Hindlimb muscle (tissue), 1 donor: ENCODE measurements at regions not wholly inside any gene's neighbourhood (a gene's known extent, or its start where the extent isn't known, plus 50 kb on each side); places are given as distances from the start of the nearest gene placed in this dataset.
A peak's percentile ranks its signal among the peaks of the same experiment; 100 is the strongest.

Experiments
- DNase-seq: peaks from one replicate; pipeline ENCODE4 v3.0.0-alpha.2; 2013

DNA sequence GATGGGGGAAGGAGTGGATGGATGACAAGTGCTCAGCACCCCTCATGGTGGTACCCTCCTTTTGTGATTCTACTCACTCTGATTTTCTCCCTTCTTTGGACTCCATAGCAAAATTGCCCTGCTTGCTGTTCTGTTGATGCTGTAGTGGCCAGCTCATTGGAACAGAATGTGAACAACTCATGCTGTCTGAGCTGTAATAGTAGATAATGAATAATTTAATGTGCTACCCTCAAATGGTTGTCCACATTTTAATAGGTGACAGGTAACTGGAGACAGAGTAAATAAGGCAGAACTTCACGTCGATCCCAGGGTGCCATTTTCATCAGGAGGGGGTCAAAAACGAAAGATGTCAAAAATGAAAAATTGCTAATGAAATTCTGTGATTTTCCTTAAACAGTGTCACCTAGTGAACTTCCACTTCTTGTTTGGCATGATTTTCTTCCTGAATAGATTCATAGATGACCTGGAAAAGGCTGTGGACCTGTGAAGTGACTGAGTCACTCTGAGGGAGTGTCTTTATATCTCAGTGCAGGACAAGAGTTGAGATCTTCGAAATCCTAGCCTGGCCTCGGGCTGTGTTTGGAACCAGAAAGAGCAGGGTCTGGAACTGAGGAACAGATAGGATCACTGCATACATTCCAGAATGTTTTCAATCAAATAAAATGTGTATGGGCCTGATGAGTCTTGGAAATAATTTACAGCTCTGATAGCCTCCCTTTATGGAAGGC is 270.2 kb downstream of the PSAT1 start:
- DNase-seq, result no peak

DNA sequence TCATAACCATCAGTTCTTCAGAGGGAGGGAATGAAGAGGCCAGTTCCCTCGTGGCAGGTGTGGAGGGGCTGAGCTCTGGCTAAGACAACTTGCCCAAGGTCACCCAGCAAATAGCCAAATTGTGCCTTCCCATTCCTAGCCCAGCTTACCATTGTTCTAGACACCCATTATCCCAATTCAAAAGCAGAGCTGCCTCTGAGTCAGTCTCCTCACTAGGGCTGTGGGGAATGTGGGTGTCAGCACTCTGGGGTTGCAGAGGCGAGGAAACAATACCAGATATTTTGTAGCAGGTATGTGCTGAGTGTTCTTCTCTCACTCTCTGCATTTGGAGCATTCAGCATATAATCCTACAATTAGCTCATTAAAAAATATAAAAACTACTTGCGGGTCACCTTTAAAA is 270.8 kb downstream of the PSAT1 start:
- no peak for DNase-seq

DNA sequence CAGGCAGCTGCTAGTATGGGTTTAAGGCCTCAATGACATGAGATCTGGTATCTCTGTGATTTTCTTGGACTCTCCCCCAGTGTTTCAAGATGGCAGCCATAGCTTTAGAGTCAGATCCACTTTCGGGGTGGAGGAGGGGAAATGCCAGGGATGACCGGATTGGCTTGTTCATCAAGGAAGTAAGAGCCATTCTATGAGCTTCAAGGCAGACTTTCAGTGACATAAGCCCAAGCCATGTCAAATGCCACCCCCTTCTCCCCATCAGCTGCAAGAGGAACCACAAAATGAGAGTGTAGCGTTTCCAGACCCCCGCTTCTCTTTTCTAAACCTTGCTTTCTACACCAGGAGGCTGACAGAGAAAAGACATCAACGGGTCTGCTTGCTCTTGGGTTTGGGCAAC is 271.8 kb downstream of the PSAT1 start:
- no peak for DNase-seq

DNA sequence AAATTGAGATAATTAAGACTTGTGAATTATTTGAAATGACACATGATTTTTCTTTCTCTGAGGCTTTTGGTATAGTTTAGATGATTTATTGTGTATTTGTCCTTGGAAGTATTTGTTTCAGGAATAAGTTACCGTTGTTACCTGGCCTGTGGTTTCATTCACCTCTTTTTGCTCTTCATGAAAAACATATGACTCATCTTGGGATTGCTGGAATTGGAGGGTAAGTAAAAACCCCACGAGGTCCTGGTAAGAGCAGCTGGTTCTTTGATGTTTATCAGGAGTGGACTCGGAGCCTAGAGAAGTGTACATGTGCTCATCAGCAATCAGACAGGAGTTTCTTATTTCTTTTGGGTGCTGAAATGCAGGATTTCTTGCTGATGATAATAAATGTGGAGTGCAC is 275.3 kb downstream of the PSAT1 start:
- DNase-seq, result no peak

DNA sequence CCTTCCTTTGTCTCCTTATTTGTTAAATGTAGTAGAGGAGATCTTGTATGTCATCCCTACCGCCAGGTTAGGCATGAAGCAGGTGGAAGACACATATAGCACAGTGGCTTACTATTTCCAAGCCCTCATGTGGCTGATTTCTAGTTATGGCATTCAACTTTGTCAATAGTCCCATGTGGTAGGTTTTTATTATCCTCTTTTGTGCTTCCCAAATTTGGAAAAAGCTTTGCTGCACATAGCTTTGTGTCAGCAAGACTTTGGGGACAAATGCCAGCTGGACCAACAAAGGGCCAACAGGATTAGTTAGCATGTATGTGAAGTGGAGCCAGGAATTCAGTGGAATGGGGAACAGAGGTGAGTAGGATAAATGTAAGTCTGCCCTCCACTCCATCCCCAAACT is 276.3 kb downstream of the PSAT1 start:
- no peak for DNase-seq

DNA sequence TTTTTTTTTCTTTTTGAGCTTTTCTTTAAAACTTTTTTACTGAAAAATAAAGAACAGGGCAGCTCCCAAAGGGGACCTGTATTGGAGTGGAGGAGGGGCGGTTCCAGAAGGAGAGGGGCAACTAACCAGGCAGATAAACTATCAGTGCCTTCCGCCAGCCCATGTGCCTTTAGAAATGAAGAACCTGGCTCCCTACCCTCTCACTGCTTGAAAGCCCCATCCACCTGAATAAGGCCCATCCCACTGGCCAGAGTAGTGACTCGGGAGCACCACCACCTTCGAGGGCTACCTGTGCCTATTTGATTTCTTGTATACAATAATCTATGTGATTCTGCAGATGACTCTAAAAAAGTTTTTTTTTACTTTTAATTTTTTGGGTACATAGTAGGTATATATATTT is 276.7 kb downstream of the PSAT1 start:
- DNase-seq, result no peak

DNA sequence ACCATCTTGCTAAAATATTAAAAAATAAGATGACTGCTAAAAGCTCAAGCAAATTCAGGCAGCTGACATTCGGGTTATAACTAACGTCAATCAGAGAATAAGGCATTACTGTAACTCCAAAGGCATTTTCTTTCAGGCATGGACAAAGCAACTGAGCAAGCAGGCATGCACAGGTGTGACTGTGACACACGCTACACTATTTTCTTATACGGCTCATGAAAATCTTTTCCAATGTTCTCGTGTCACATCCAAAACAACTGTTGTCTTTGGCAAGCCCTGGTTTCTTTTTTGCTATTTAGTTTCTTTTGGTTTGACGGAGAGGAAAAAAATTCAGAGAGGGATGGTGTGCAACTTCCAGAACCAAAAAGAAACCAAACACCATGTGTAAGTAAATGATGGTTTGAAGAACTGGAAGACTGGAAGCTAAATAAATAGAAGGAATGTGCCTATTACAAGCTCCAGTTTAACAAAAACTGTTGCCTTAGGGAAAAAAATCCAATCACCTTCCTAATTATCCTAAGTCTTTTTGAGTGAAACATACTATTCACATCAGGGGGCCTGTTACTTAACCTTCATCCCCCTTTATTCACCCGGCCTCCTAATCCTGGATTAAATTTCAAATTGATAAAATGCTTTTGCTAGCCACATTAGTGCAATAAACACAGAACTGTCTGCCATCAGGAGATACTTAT is 277.6 kb downstream of the PSAT1 start:
- DNase-seq, result no peak

DNA sequence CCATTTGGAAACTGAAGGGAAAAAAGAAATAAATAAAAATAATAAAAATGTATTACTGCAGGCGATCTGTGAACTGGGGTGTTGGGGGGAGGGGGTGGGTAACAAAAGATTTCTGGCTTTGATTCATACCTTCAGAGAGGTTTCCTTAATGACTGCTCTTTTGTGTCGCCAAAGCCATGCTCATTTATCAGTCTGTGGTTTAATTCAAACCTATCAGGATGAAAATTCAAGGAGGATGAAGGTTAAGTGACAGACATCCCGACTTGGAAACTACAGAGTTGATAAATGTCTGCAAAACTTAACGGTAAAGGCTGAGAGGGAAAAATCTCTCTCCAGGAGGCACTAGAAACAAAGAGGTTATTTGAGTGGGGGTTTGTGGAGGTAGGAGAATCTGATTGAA is 278.2 kb downstream of the PSAT1 start:
- DNase-seq, result no peak

DNA sequence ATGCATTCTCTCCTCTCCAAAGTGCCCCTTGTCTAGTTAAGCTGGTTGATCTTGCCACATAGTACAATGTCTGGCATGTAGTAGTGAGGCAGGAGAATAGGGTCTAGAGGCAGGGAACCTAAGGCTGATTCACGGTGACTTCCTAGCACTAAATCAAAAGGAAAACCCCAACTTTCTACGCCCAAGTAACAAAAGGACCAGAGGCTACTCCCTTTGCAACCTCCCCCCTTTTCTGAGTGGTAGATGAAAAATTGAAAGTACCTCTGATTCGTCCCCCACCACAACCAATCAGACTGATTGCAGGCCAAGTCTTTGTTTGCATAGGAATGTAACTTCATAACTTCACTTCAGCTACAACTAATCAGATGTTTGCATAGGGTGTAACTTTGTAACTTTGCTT is 278.8 kb downstream of the PSAT1 start:
- no peak for DNase-seq

DNA sequence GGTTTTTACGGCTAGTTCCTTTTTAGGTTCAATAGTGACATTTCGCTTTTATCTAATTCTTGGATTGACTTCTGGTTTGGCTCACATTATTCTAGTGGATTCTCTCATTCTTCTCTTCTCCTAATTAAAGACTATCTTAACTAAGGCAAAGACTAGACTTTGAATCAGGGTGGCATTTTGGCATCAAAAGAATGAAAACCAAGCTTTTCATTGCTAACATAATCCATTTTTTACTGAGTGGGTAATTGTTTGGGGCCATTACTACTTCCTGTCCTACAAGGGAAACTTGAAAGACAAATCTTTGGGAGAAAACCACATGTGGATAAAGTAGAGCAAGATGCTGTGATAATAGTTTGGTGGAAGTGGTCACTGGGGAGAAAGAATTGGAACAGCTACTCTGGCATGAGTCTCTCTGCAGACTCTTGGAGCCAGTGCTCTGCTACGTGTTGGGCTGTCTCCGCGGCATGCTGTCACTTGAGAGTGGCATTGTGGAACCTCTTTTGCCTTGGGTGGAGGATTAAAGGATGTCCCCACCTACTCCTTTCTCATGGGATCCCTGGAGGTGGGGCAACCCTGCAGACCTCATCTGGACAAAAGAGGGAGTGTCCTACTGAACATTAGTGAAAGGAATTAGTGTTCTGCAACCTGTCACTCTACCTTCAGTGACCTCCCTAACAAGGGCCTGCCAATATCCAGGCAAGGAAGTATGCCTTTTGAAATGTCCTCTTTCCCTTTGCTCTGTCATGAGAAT is 280.4 kb downstream of the PSAT1 start:
- DNase-seq, result no peak

DNA sequence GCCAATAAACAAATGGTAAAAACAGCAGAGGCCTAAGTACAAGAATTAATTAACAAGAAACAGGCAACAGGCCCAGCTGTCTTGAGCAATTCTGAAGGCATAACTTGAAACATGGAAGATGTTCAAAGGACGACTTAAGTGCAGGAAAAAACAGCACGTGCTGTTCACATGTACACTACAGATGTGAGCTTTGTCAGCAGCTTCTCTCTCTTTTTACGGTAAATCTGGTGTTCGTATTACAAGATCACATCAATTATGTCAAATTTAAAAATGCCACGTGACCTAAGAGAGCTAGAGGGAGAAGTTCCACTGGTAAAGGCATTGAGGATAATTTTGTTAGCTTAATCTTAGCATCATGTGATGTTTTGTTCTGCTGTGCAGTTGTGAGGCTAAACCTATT is 281.1 kb downstream of the PSAT1 start:
- DNase-seq, result no peak

DNA sequence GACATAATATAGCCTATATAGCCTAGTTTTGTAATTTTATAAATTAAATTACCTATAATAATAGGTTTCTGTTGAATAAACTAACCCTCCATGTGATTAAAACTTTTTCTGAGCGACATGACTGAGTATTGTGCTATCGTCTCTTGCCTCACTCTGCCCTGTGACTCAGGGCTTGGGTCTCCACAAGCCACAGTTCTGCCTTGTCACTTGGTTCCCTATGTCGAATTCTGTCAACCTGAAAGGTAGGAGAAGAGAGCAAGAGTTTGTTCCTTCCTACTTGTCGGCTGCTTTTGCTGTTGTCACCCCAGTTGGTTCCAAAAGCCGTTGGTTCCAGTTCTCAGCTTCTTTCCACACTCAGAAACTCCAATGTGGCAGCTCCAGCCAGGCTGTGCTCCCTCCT is 285.9 kb downstream of the PSAT1 start:
- DNase-seq, result no peak

DNA sequence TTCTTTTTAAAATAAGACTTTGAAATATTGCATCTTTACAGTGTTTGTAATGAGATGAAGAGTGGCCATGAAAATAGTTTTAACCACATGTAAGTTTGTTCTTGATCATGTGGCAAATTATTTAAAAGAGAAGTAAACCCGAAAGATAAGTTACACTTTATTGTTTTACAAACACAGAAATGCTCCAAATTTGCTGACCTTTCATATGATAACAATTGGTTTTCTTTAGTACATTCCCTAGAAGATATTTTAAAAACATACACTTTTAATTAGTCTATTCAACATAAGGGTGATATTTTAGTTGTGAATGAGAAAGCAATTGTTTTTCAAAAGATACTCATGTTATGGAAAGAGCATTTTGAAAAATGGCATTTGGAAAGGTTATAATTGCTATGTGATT is 287.7 kb downstream of the PSAT1 start:
- no peak for DNase-seq

DNA sequence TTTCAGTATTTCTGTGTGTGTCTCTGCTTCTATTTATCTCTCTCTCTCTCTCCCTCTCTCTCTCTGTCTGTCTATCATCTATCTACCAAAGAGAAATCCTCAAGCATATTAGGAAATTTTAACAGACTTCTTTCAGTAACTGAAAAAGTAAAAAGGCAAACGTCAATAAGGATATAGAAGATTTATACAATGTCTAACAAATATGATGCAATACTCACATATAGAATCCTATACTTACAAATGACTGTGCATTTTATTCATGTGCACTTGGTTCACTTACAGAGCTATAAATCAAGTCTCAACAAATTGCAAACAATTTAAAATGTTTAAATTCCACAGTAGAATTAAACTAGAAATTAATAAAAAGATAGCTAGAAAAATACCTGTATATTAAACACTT is 289.0 kb downstream of the PSAT1 start:
- DNase-seq, result no peak

DNA sequence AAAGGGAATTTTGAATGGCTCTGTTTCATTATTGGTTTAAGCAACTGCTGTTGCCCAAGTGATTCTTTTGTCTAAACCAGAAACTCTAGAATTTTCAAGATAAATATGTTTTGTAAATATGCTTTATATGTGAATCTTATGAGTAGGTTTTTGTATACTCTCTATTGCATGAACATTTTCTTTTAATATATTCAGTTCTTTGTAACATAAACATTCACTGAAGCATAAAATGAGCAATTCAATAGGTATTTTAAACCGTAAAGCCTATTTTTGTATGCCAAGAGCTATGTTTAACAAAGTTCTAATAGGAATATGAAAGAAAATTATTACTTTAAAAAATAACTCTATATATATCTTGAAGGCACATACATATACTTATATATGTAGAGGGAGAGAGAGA is 293.1 kb downstream of the PSAT1 start:
- no peak for DNase-seq

DNA sequence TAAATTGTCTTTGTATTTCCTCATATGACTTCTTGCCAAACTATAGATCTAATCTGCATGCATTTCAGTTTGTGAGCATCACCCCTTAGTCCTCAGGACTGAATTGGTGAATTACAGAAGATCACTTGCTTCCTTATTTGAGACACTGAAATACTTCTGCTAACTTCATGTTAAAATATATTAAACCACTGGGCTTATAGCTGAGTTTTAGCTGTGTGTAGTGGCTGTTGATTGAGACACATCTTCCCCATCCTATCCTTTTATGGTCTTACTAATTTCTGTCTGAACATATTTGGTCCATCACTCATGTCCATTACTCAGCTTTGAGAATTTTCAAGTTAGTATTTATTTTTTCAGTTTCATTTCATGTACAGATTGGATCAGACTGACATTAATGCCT is 295.9 kb downstream of the PSAT1 start:
- no peak for DNase-seq

DNA sequence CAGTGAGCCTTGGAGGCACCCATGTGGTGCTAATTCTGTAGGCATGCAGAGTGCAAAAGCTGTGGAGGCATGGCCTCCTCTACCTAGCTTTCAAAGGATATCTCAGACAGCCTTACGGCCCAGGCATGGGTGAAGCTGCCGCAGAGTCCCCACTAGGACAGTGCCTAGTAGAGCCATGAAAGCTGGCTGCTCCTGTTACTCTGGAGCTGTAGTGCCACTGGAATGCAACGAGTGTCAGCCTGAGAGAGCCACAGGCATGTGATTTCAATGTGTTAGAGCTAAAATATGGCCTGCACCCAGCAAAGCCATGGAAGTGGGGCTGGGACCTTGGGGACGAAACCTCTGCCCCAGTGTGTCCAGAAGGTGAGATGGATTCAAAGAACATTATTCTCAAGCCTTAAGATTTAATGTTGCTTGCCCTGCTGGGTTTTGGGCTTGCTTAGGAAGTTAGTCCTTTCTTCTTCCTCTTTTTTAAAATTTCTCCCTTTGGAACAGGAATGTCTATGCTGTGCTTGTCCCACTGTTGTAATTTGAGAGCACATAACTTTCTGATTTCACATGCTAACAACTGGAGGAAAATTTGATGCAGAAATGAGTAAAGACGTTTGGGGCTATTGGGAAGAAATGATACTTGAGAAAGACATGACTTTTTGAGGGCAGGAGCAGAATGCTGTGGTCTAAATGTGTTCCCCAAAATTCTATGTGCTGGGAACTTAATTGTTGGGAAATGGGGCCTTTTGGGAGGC is 298.4 kb downstream of the PSAT1 start:
- no peak for DNase-seq

DNA sequence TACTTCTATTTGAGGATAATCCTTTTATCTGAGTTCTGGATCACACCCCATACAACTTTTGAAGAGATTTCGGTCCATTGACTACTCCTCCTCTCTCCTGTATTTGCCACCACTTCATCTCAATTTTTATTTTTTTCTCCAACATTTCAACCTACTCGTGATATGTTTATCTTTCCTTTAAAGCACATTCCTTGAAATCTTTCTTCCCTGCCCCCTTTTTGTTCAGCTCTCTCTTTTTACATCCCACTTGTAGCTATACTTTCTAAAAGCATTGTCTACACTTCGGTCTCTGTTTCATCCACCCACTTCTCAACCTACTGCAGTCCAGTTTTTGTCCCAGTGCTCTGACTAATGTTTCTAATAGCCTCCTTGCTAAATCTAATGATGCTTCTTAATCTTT is 299.4 kb downstream of the PSAT1 start:
- no peak for DNase-seq

DNA sequence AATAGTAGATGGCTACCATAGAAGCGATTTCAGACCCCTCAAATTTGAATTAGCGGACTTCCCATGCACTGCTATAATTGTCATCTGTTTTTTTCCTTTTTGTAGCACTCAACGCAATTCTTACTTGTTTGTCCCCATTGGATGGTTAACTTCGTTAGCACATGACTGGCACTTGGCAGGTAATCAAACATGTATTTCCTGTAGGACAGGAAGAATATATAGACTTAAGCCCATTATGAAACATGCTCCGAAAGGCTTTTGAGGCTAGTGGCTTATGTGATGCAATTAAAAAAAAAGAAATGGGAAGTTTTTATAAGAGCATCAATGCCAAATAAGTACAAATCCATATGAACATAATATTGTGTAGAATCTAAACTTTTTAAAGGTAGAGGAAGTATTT is 301.2 kb downstream of the PSAT1 start:
- no peak for DNase-seq

DNA sequence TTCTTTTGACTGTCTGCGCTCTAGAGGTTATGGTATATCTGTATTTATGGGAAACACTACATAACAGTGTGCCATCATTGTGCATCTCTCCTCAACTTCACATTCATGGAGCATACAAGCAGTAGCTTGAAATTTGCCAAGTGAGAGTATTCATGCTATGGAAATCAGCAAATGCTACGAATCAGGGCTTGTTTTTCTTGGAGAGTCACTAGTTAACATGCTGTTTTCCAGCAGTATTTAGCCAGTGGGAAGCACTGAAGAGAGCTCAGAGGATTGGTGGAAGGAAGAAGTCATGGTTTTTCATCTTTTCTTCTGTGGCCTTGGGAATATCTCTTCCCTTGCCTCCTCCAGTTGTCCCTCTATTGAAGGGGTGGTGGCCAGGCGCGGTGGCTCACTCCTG is 303.0 kb downstream of the PSAT1 start:
- DNase-seq, result no peak

DNA sequence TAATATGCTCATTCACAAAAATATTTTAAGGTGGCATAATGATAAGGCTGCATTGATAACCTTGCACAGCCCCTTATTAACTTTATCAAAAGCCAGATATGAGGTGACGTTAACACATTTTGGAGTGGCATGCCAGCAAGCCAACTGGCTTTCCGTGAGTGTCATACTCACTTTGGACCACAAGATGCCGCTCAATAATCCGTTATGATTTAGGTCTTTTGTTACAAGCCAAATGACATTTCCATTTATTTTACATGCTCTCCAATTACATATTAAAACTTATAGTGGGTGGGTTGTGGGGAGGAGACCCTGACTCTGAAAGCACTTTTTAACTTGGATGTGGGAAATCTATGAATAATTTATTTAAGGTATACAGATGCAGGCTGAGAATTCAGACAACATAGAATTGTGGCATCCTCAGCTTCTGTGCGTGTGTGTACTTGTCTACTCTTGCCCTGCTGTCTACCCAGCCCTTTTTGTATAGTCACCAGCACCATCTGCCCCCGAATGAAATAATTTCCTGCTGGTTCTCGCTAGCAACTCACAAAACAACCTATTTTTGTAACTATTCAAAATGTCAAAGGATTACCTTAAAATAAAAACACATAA is 305.1 kb downstream of the PSAT1 start:
- DNase-seq, result peak; percentile 33
